ENCODE measurements at regions not wholly inside any gene's neighbourhood (a gene's known extent, or its start where the extent isn't known, plus 50 kb on each side); places are given as distances from the start of the nearest gene placed in this dataset.

GRCh38 chr5:24963611-24964010, 318.8 kb upstream of the CDH10 start:
- H3K27ac ChIP-seq = no peak overlapping the region
- no peaks in the 10 kb centered on the region for H3K36me3 ChIP-seq (ENCODE audit: insufficient read depth, low read length)
- TF ChIP-seq FOXP2 (optimal IDR thresholded peaks at IDR 0.05; ENCODE audit: control extremely low read depth, extremely low read length, insufficient read depth) = no peak
- no peak for TF ChIP-seq EZH2 (IDR thresholded peaks at IDR 0.05)
- no peak for TF ChIP-seq POLR2AphosphoS5 (IDR thresholded peaks at IDR 0.05; ENCODE audit: borderline replicate concordance, low read depth, low read length)
- no peak overlapping the region for H3K9ac ChIP-seq (ENCODE audit: insufficient read length)
- no peaks in the 10 kb centered on the region for H3K9me3 ChIP-seq (ENCODE audit: low read depth, low read length)
- no peak overlapping the region for H3K4me3 ChIP-seq
- no peak for DNase-seq (ENCODE audit: low read depth, low spot score)

- H3K27ac ChIP-seq = no peak overlapping the region
- no peaks in the 10 kb centered on the region for H3K9me3 ChIP-seq (ENCODE audit: low read depth, low read length)
- H3K9ac ChIP-seq (ENCODE audit: insufficient read length) = no peak overlapping the region
- DNase-seq (ENCODE audit: low read depth, low spot score) = no peak
- H3K4me3 ChIP-seq = no peak overlapping the region
- no peak for TF ChIP-seq EZH2 (IDR thresholded peaks at IDR 0.05)
- no peak for TF ChIP-seq POLR2AphosphoS5 (IDR thresholded peaks at IDR 0.05; ENCODE audit: borderline replicate concordance, low read depth, low read length)
- no peak for TF ChIP-seq FOXP2 (optimal IDR thresholded peaks at IDR 0.05; ENCODE audit: control extremely low read depth, extremely low read length, insufficient read depth)
- H3K36me3 ChIP-seq (ENCODE audit: insufficient read depth, low read length) = no peaks in the 10 kb centered on the region
Measured at GRCh38 chr5:24923400-24923799, 278.6 kb upstream of the CDH10 start.

- H3K9ac ChIP-seq (ENCODE audit: insufficient read length) = no peak overlapping the region
- no peak overlapping the region for H3K27ac ChIP-seq
- H3K36me3 ChIP-seq (ENCODE audit: insufficient read depth, low read length) = no peaks in the 10 kb centered on the region
- no peak for TF ChIP-seq EZH2 (IDR thresholded peaks at IDR 0.05)
- no peak for TF ChIP-seq FOXP2 (optimal IDR thresholded peaks at IDR 0.05; ENCODE audit: control extremely low read depth, extremely low read length, insufficient read depth)
- TF ChIP-seq POLR2AphosphoS5 (IDR thresholded peaks at IDR 0.05; ENCODE audit: borderline replicate concordance, low read depth, low read length) = no peak
- DNase-seq (ENCODE audit: low read depth, low spot score) = no peak
- no peaks in the 10 kb centered on the region for H3K9me3 ChIP-seq (ENCODE audit: low read depth, low read length)
- no peak overlapping the region for H3K4me3 ChIP-seq
Measured at GRCh38 chr5:24918676-24919075, 273.9 kb upstream of the CDH10 start.

- Histone ChIP-seq H3K9ac (ENCODE audit: insufficient read length) (no peak overlapping the region), H3K9me3 (ENCODE audit: low read depth, low read length) (no peaks in the 10 kb centered on the region), H3K27ac (no peak overlapping the region), H3K4me3 (no peak overlapping the region), H3K36me3 (ENCODE audit: insufficient read depth, low read length) (no peaks in the 10 kb centered on the region)
- DNase-seq (ENCODE audit: low read depth, low spot score) = no peak
- TF ChIP-seq EZH2 (IDR thresholded peaks at IDR 0.05) (no peak), FOXP2 (optimal IDR thresholded peaks at IDR 0.05; ENCODE audit: control extremely low read depth, extremely low read length, insufficient read depth) (no peak), POLR2AphosphoS5 (IDR thresholded peaks at IDR 0.05; ENCODE audit: borderline replicate concordance, low read depth, low read length) (no peak)
Measured at GRCh38 chr5:24916863-24917262, 272.1 kb upstream of the CDH10 start.

- Histone ChIP-seq H3K4me3 (no peak overlapping the region), H3K36me3 (ENCODE audit: insufficient read depth, low read length) (no peaks in the 10 kb centered on the region), H3K9ac (ENCODE audit: insufficient read length) (no peak overlapping the region), H3K27ac (no peak overlapping the region), H3K9me3 (ENCODE audit: low read depth, low read length) (no peaks in the 10 kb centered on the region)
- no peak for TF ChIP-seq FOXP2 (optimal IDR thresholded peaks at IDR 0.05; ENCODE audit: control extremely low read depth, extremely low read length, insufficient read depth)
- no peak for TF ChIP-seq POLR2AphosphoS5 (IDR thresholded peaks at IDR 0.05; ENCODE audit: borderline replicate concordance, low read depth, low read length)
- TF ChIP-seq EZH2 (IDR thresholded peaks at IDR 0.05) = no peak
- DNase-seq (ENCODE audit: low read depth, low spot score) = no peak
Measured at GRCh38 chr5:24909210-24909609, 264.4 kb upstream of the CDH10 start.

GRCh38 chr5:24906689-24907088, 261.9 kb upstream of the CDH10 start:
- Histone ChIP-seq H3K27ac (no peak overlapping the region), H3K9me3 (ENCODE audit: low read depth, low read length) (no peaks in the 10 kb centered on the region), H3K36me3 (ENCODE audit: insufficient read depth, low read length) (no peaks in the 10 kb centered on the region), H3K4me3 (no peak overlapping the region), H3K9ac (ENCODE audit: insufficient read length) (no peak overlapping the region)
- DNase-seq (ENCODE audit: low read depth, low spot score) = no peak
- TF ChIP-seq EZH2 (IDR thresholded peaks at IDR 0.05) = no peak
- no peak for TF ChIP-seq FOXP2 (optimal IDR thresholded peaks at IDR 0.05; ENCODE audit: control extremely low read depth, extremely low read length, insufficient read depth)
- no peak for TF ChIP-seq POLR2AphosphoS5 (IDR thresholded peaks at IDR 0.05; ENCODE audit: borderline replicate concordance, low read depth, low read length)

- no peak for TF ChIP-seq EZH2 (IDR thresholded peaks at IDR 0.05)
- TF ChIP-seq FOXP2 (optimal IDR thresholded peaks at IDR 0.05; ENCODE audit: control extremely low read depth, extremely low read length, insufficient read depth) = no peak
- no peak for TF ChIP-seq POLR2AphosphoS5 (IDR thresholded peaks at IDR 0.05; ENCODE audit: borderline replicate concordance, low read depth, low read length)
- Histone ChIP-seq H3K4me3 (no peak overlapping the region), H3K9ac (ENCODE audit: insufficient read length) (no peak overlapping the region), H3K9me3 (ENCODE audit: low read depth, low read length) (no peaks in the 10 kb centered on the region), H3K27ac (no peak overlapping the region), H3K36me3 (ENCODE audit: insufficient read depth, low read length) (no peaks in the 10 kb centered on the region)
- DNase-seq (ENCODE audit: low read depth, low spot score) = no peak
Measured at GRCh38 chr5:24904981-24905517, 260.3 kb upstream of the CDH10 start.

GRCh38 chr5:24899180-24899579, 254.4 kb upstream of the CDH10 start:
- TF ChIP-seq EZH2 (IDR thresholded peaks at IDR 0.05) = no peak
- TF ChIP-seq FOXP2 (optimal IDR thresholded peaks at IDR 0.05; ENCODE audit: control extremely low read depth, extremely low read length, insufficient read depth) = no peak
- no peak for TF ChIP-seq POLR2AphosphoS5 (IDR thresholded peaks at IDR 0.05; ENCODE audit: borderline replicate concordance, low read depth, low read length)
- no peak overlapping the region for H3K4me3 ChIP-seq
- H3K9ac ChIP-seq (ENCODE audit: insufficient read length) = no peak overlapping the region
- H3K9me3 ChIP-seq (ENCODE audit: low read depth, low read length) = no peaks in the 10 kb centered on the region
- no peak overlapping the region for H3K27ac ChIP-seq
- DNase-seq (ENCODE audit: low read depth, low spot score) = no peak
- no peaks in the 10 kb centered on the region for H3K36me3 ChIP-seq (ENCODE audit: insufficient read depth, low read length)

- no peak overlapping the region for H3K27ac ChIP-seq
- no peaks in the 10 kb centered on the region for H3K9me3 ChIP-seq (ENCODE audit: low read depth, low read length)
- H3K4me3 ChIP-seq = no peak overlapping the region
- no peak overlapping the region for H3K9ac ChIP-seq (ENCODE audit: insufficient read length)
- DNase-seq (ENCODE audit: low read depth, low spot score) = no peak
- no peak for TF ChIP-seq POLR2AphosphoS5 (IDR thresholded peaks at IDR 0.05; ENCODE audit: borderline replicate concordance, low read depth, low read length)
- no peak for TF ChIP-seq EZH2 (IDR thresholded peaks at IDR 0.05)
- TF ChIP-seq FOXP2 (optimal IDR thresholded peaks at IDR 0.05; ENCODE audit: control extremely low read depth, extremely low read length, insufficient read depth) = no peak
- no peaks in the 10 kb centered on the region for H3K36me3 ChIP-seq (ENCODE audit: insufficient read depth, low read length)
Measured at GRCh38 chr5:24864244-24864643, 219.5 kb upstream of the CDH10 start.

Data from SK-N-MC (cell line).